Small intestine (tissue), 7 donors: ENCODE measurements at regions not wholly inside any gene's neighbourhood (a gene's known extent, or its start where the extent isn't known, plus 50 kb on each side); places are given as distances from the start of the nearest gene placed in this dataset.

ENCODE experiments used
- DNase-seq, 2 donors: peaks; one replicate each; pipeline versions ENCODE4 v3.0.0 to v3.0.0-alpha.2; 2013
- FAIRE-seq: peaks from 2 replicates; lab custom pipeline; 2012; peaks lifted over from hg19 to GRCh38; lab: Jason Lieb, UNC
- H3K27ac ChIP-seq, 3 donors: one replicate each; pipeline ENCODE4 v1.5.1; 2013; ENCODE audit warnings: low read length in 2 of 3, mild to moderate bottlenecking in 2 of 3, control low read depth in 1 of 3, inconsistent platforms in 1 of 3, low read depth in 1 of 3, moderate library complexity in 1 of 3
- H3K27me3 ChIP-seq, 3 donors: one replicate each; pipeline ENCODE4 v1.6.1; 2013; ENCODE audit warnings: low read length in 3 of 3, inconsistent platforms in 1 of 3; ENCODE audit not compliant: control insufficient read depth in 3 of 3, insufficient read depth in 3 of 3
- H3K36me3 ChIP-seq, 3 donors: one replicate each; pipeline ENCODE4 v1.6.1; 2013; ENCODE audit warnings: low read length in 3 of 3, inconsistent platforms in 1 of 3, low read depth in 1 of 3, mild to moderate bottlenecking in 1 of 3, moderate library complexity in 1 of 3; ENCODE audit not compliant: control insufficient read depth in 3 of 3, insufficient read depth in 2 of 3
- H3K4me1 ChIP-seq, 3 donors: one replicate each; pipeline ENCODE4 v1.6.1; 2013; ENCODE audit warnings: low read length in 2 of 3, inconsistent platforms in 1 of 3, low read depth in 1 of 3, mild to moderate bottlenecking in 1 of 3, moderate library complexity in 1 of 3; ENCODE audit not compliant: control insufficient read depth in 3 of 3, insufficient read depth in 2 of 3
- H3K4me3 ChIP-seq, 3 donors: one replicate each; pipeline ENCODE4 v1.5.1; 2013; ENCODE audit warnings: low read length in 3 of 3, control low read depth in 1 of 3, inconsistent platforms in 1 of 3, low read depth in 1 of 3, mild to moderate bottlenecking in 1 of 3, moderate library complexity in 1 of 3
- H3K9me3 ChIP-seq, 2 donors: one replicate each; pipeline ENCODE4 v1.6.1; 2013; ENCODE audit warnings: low read depth in 1 of 2, low read length in 1 of 2; ENCODE audit not compliant: control insufficient read depth in 2 of 2, insufficient read depth in 1 of 2
- WGBS, 3 donors: extraction: QIAGEN DNeasy Blood & Tissue Kit; methylation state at CpG; one replicate each; pipeline ENCODE4 v1.1.7; 2013; 5-methylcytosine and 5-hydroxymethylcytosine counted together
- donor health status: healthy with polysubstance abuse.
- donor health status: control.
- donor health status: control.
- donor health status: Bipolar disorder and iron deficiency.
- donor health status: healthy.

GRCh38 chr10:98320486-98321185 is 52.6 kb upstream of the LOXL4 start:
- H3K4me1 ChIP-seq, result peaks cover 0 to 3% (median 0%) of the 10 kb centered on the region in 3 donors
- no peaks in the 10 kb centered on the region for H3K36me3 ChIP-seq
- peaks cover 0 to 3% of the 10 kb centered on the region in 2 donors for H3K9me3 ChIP-seq
- FAIRE-seq (no peak), DNase-seq (no peak)
- peaks cover 0 to 18% (median 0%) of the 10 kb centered on the region in 3 donors for H3K27me3 ChIP-seq
- H3K27ac ChIP-seq, result no peak overlapping the region
- 80 to 83% (median 80%) methylated on average over 8 of the region's 8 CpGs for WGBS, 3 donors
- H3K4me3 ChIP-seq, result no peak overlapping the region

DNA sequence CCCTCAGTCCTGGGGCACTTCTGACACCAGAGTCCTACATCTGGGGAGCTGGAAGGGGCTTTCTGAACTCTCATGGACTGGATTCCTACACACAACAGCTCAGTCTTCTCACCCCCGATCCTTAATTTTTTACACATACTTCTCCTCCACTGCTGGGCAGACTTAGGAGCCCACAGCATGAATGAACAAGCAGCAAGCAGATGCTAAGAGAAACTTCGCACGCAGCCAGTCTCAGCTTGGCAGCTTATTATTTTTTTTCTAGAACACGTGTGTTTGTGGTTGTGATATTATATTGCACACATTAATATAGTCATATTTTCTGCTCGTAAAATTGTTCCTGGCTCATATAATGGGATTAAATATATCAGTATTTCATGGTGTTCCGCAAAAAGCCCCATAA is 50.9 kb upstream of the LOXL4 start:
- H3K36me3 ChIP-seq, result no peaks in the 10 kb centered on the region
- FAIRE-seq, result no peak

More for the DNA sequence above, 50.9 kb upstream of the LOXL4 start:
- Histone ChIP-seq H3K27ac (no peak overlapping the region), H3K9me3 (no peaks in the 10 kb centered on the region), H3K4me3 (no peak overlapping the region), H3K4me1 (peaks cover 0 to 3% (median 0%) of the 10 kb centered on the region in 3 donors), H3K27me3 (peaks cover 0 to 23% (median 0%) of the 10 kb centered on the region in 3 donors)
- 80 to 90% (median 86%) methylated on average over 6 of the region's 6 CpGs for WGBS, 3 donors
- no peak for DNase-seq
